Common myeloid progenitor, CD34-positive (primary cell): ENCODE measurements at regions not wholly inside any gene's neighbourhood (a gene's known extent, or its start where the extent isn't known, plus 50 kb on each side); places are given as distances from the start of the nearest gene placed in this dataset.
A peak's percentile ranks its signal among the peaks of the same experiment; 100 is the strongest.

Source experiments
- CTCF ChIA-PET: fragments of 350-600 bp; sonication (Branson Sonifier 250); formaldehyde crosslinking; loops from one replicate; lab custom pipeline; 2021; ENCODE audit warnings: antibody characterized with exemption; lab: Charles Lee
- POLR2A ChIA-PET: fragments of 350-600 bp; sonication (Branson Sonifier 250); formaldehyde crosslinking; loops from one replicate; lab custom pipeline; 2021; ENCODE audit warnings: antibody characterized with exemption; lab: Charles Lee
- DNase-seq, 3 donors: peaks; one replicate each; pipeline versions ENCODE4 v3.0.0 to v3.0.0-alpha.2; 2013
- H3K27ac ChIP-seq, 2 experiments: 1 replicate in 1 of 2; 2 replicates in 1 of 2; pipeline ENCODE4 v1.7.0; 2013; ENCODE audit warnings: inconsistent platforms in 2 of 2, low read length in 2 of 2, mild to moderate bottlenecking in 2 of 2, low read depth in 1 of 2, moderate library complexity in 1 of 2; ENCODE audit not compliant: severe bottlenecking in 2 of 2, insufficient read depth in 1 of 2, poor library complexity in 1 of 2
- H3K27me3 ChIP-seq, 5 experiments: replicated peaks in 2 of 5; 1 replicate in 3 of 5; 2 replicates in 2 of 5; pipeline versions ENCODE4 v1.6.1 to v1.7.0; 2013; ENCODE audit warnings: low read length in 4 of 5, mild to moderate bottlenecking in 2 of 5, moderate library complexity in 2 of 5, inconsistent platforms in 1 of 5; ENCODE audit not compliant: insufficient read depth in 5 of 5, control insufficient read depth in 4 of 5
- H3K36me3 ChIP-seq, 4 experiments: 1 replicate in 2 of 4; 2 replicates in 2 of 4; pipeline versions ENCODE4 v1.6.1 to v1.7.0; 2013; ENCODE audit warnings: low read length in 3 of 4, control low read depth in 1 of 4, mild to moderate bottlenecking in 1 of 4; ENCODE audit not compliant: control insufficient read depth in 4 of 4, insufficient read depth in 4 of 4
- H3K4me1 ChIP-seq, 4 experiments: 1 replicate in 3 of 4; 2 replicates in 1 of 4; pipeline versions ENCODE4 v1.6.1 to v1.7.1; 2013; ENCODE audit warnings: low read length in 3 of 4, mild to moderate bottlenecking in 3 of 4, control low read depth in 1 of 4, inconsistent platforms in 1 of 4, moderate library complexity in 1 of 4; ENCODE audit not compliant: control insufficient read depth in 4 of 4, insufficient read depth in 4 of 4; ENCODE audit errors: control extremely low read depth in 1 of 4
- H3K4me3 ChIP-seq, 7 experiments: 1 replicate in 4 of 7; 2 replicates in 3 of 7; pipeline versions ENCODE4 v1.5.1 to v1.7.0; 2013; ENCODE audit warnings: mild to moderate bottlenecking in 7 of 7, low read length in 6 of 7, moderate library complexity in 6 of 7, inconsistent platforms in 2 of 7, low read depth in 2 of 7, control low read depth in 1 of 7; ENCODE audit not compliant: insufficient read depth in 4 of 7, control insufficient read depth in 1 of 7; ENCODE audit errors: extremely low read depth in 1 of 7
- H3K9me3 ChIP-seq, 5 experiments: 1 replicate in 4 of 5; 2 replicates in 1 of 5; pipeline versions ENCODE4 v1.6.1 to v1.7.1; 2013; ENCODE audit warnings: low read length in 4 of 5, mild to moderate bottlenecking in 2 of 5, inconsistent platforms in 1 of 5, low read depth in 1 of 5, moderate library complexity in 1 of 5; ENCODE audit not compliant: control insufficient read depth in 4 of 5, insufficient read depth in 2 of 5; ENCODE audit errors: control extremely low read depth in 1 of 5
- WGBS: methylation state at CpG from one replicate; pipeline ENCODE4 v1.1.5; 2013; ENCODE audit not compliant: insufficient coverage; 5-methylcytosine and 5-hydroxymethylcytosine counted together

DNA sequence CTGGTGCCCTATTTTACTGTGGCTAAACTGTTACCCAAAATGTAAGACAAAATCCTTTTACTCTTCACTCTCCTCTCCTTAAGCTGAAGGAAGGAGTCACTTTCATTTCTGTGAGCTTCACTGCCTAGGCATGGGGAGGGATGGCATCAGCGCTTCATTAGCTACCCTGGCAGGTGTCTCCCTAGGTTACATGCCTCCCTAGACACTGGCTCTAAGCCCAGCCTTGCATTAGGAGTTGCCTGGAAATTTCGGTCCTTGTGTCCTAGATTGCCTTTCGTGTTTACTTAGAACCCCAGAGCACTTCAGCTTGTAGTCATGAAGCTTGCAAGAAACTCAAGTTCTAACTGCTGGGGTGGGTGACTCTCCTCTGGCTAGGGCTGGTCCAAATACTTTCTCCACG, 520.5 kb upstream of the STXBP6 start:
- DNase-seq = no peak
- H3K9me3 ChIP-seq = peaks cover 0 to 3% (median 0%) of the 10 kb centered on the region in 5 experiments
- H3K36me3 ChIP-seq = no peaks in the 10 kb centered on the region
- CTCF ChIA-PET = no interaction called here
- no peak overlapping the region for H3K27ac ChIP-seq
- 86% methylated on average over 4 of the region's 4 CpGs for WGBS
- H3K4me3 ChIP-seq = no peak overlapping the region
- H3K27me3 ChIP-seq = no peaks in the 10 kb centered on the region
- no peaks in the 10 kb centered on the region for H3K4me1 ChIP-seq
- POLR2A ChIA-PET = no interaction called here

DNA sequence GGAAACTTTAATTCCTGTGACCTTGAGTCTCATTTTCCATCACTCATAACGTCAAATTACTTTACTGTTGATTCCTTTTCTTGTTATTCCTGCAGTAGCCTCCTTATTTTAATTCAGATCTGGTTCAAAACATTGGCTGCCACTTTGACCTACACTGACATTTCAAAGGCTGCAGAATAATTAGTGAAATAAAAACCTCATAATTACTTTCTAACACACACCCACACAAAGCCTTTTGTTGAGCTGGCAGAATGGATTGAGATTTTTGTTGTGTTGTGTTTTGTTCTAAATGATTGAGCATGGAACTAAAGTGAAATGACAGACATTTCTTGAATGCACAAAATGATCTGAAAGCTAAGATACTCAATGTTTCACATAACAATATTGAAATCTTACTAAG, 507.5 kb upstream of the STXBP6 start:
- POLR2A ChIA-PET = no interaction called here
- WGBS = 0% methylated on average over 1 of the region's 1 CpG

DNA sequence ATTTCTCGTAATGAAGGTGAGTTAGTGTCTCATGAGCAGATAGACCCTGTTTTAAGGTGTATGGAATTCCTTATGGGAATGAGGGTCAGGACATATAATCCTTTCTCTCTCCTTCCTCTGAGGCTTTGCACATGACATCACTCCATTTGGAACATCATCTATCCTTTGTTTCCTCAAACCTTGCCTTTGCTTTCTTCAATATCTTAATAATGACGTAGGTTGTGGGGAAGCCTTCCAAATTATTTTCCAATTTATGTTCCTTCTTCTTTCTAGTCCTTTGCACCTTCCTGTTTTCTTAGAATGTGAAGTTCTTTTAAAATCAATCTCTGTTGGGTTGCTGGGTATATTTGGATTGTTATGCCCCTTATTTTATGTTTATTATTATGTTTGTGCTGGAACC, 502.9 kb upstream of the STXBP6 start:
- peaks cover 0 to 2% (median 0%) of the 10 kb centered on the region in 5 experiments for H3K27me3 ChIP-seq
- ChIA-PET CTCF (no interaction called here), POLR2A (no interaction called here)
- no peaks in the 10 kb centered on the region for H3K9me3 ChIP-seq
- H3K4me3 ChIP-seq = no peak overlapping the region
- no peaks in the 10 kb centered on the region for H3K4me1 ChIP-seq
- H3K36me3 ChIP-seq = no peaks in the 10 kb centered on the region
- DNase-seq = no peak
- WGBS = no CpG with 5 or more reads among the region's 2 CpGs
- H3K27ac ChIP-seq = no peak overlapping the region

More for the DNA sequence above, 507.5 kb upstream of the STXBP6 start:
- Histone ChIP-seq H3K4me3 (no peak overlapping the region), H3K27ac (no peak overlapping the region), H3K36me3 (no peaks in the 10 kb centered on the region), H3K27me3 (no peaks in the 10 kb centered on the region), H3K4me1 (no peaks in the 10 kb centered on the region), H3K9me3 (peaks cover 0 to 1% (median 0%) of the 10 kb centered on the region in 5 experiments)
- CTCF ChIA-PET = no interaction called here
- no peak for DNase-seq

DNA sequence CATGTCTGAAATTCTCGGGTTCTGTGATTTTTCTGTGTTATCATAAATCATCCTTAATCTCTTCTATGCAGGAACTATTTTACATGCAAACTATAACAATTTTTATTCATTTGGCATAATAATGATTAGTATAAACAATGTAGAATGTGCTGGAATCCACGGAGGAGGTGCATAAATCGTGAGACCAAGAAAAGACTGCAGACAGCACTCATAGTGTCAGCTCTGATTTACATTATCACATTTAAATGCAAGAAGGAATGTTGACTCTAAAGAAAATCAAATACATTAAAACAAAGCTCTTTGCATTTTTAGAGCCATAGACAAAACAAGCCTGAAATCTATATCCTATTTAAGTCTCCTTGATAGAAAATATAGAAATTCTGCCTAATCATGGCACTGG, 501.7 kb upstream of the STXBP6 start:
- Histone ChIP-seq H3K27me3 (peaks cover 0 to 2% (median 0%) of the 10 kb centered on the region in 5 experiments), H3K4me3 (no peak overlapping the region), H3K36me3 (no peaks in the 10 kb centered on the region), H3K27ac (no peak overlapping the region), H3K9me3 (no peaks in the 10 kb centered on the region), H3K4me1 (no peaks in the 10 kb centered on the region)
- DNase-seq = no peak
- ChIA-PET CTCF (no interaction called here), POLR2A (no interaction called here)
- WGBS = 80% methylated on average over 1 of the region's 3 CpGs

DNA sequence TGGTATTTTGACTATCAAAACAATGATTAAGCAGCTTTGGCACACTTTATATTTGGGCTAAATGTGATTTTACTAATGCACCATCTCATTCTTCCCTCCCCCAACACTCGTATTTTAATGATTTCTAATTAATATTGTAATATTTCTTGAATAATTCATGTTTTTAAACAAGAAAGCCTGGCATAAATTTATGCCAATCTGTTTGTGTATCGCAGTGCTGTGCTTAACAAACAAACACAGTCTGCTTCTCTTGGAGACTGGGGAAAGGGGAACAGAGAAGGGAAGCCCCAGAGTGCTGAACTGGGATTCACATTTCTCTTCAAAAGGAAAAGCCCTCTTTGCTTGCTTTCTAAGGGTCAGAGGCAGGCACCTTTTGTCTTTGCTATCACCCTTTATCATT, 496.9 kb upstream of the STXBP6 start:
- no peak for DNase-seq
- 100% methylated on average over 1 of the region's 2 CpGs for WGBS
- H3K27ac ChIP-seq = no peak overlapping the region
- POLR2A ChIA-PET = no interaction called here
- CTCF ChIA-PET = no interaction called here
- H3K4me3 ChIP-seq = no peak overlapping the region
- no peaks in the 10 kb centered on the region for H3K36me3 ChIP-seq
- peaks cover 0 to 2% (median 0%) of the 10 kb centered on the region in 5 experiments for H3K27me3 ChIP-seq
- H3K9me3 ChIP-seq = no peaks in the 10 kb centered on the region
- no peaks in the 10 kb centered on the region for H3K4me1 ChIP-seq

DNA sequence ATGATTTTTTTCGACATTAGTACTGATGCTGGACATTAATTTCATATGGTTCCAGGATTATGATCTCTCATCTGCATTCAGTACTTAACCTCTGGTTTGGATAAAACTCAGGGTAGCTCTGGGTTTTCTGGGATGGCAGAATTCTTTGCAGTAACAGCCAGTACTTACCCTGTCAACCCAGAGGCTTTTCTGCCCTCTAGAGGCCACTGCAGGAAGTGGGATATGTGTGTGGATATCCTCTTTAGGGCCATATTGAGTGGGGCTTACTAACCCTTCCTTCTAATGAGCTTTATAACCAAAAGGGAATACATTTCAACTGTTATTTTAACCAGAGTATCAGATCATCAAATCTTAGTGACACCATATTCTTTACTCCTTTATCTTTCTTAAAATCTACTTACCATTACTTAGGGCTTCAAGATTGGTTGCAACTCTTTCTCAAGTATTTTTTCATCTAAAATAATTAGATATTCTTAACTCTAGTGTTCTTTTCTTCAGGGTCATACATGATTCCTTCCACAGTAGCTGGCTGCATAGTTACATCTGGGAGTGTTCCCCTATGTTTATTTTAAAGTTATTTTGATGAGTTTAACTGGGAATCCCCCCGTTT, 488.0 kb upstream of the STXBP6 start:
- H3K27me3 ChIP-seq = no peaks in the 10 kb centered on the region
- POLR2A ChIA-PET = no interaction called here
- CTCF ChIA-PET = interaction anchor here (1.7 to 2.2 kb wide), 2 partner anchors 54 to 106 kb away, joined by 5 to 11 read pairs; no protein-coding TSS in a partner anchor
- H3K27ac ChIP-seq = no peak overlapping the region
- H3K9me3 ChIP-seq = no peaks in the 10 kb centered on the region
- H3K4me3 ChIP-seq = no peak overlapping the region
- WGBS = 83% methylated on average over 1 of the region's 2 CpGs
- no peaks in the 10 kb centered on the region for H3K4me1 ChIP-seq
- no peaks in the 10 kb centered on the region for H3K36me3 ChIP-seq
- peak; percentile 10 to 53 (median 35) for DNase-seq

DNA sequence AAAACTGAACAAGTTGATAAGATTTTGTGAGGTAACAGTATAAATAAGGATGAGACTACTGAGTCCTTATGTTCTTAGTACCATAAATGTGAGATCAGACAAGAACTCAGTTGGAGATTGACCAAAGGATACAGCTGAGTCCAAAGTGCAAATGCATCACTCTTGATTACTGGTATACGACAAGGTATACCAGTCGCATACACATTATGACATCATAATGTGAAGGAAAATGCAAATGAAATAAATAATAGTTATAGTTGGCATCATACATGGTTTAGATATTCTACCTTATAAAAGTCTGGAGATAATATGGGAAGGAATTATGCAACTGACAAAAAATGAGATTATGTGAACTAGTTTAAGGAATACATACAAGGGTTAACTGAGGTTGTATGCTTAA, 476.3 kb upstream of the STXBP6 start:
- CTCF ChIA-PET = no interaction called here

More for the DNA sequence above, 476.3 kb upstream of the STXBP6 start:
- Histone ChIP-seq H3K9me3 (no peaks in the 10 kb centered on the region), H3K4me3 (no peak overlapping the region), H3K27me3 (no peaks in the 10 kb centered on the region), H3K36me3 (no peaks in the 10 kb centered on the region), H3K4me1 (no peaks in the 10 kb centered on the region), H3K27ac (no peak overlapping the region)
- no peak for DNase-seq
- POLR2A ChIA-PET = no interaction called here
- no CpG with 5 or more reads among the region's 2 CpGs for WGBS
